ENCODE measurements at regions not wholly inside any gene's neighbourhood (a gene's known extent, or its start where the extent isn't known, plus 50 kb on each side); places are given as distances from the start of the nearest gene placed in this dataset.

- H3K4me3 ChIP-seq (ENCODE audit: control insufficient read depth, low read depth, low read length), result peak overlapping the region; percentile 26
- no peak for TF ChIP-seq CTCF (conservative IDR thresholded peaks at IDR 0.05; ENCODE audit: control insufficient read depth, insufficient read depth, low read depth, low read length)
- no peak for DNase-seq (ENCODE audit: low read depth)
Measured at GRCh38 chr2:187003038-187003554, 154.1 kb upstream of the ZSWIM2 start.

- H3K4me3 ChIP-seq (ENCODE audit: control insufficient read depth, low read depth, low read length), result no peak overlapping the region
- TF ChIP-seq CTCF (conservative IDR thresholded peaks at IDR 0.05; ENCODE audit: control insufficient read depth, insufficient read depth, low read depth, low read length), result no peak
- no peak for DNase-seq (ENCODE audit: low read depth)
Measured at GRCh38 chr2:187002242-187002641, 153.3 kb upstream of the ZSWIM2 start.

GRCh38 chr2:187001248-187001647 is 152.3 kb upstream of the ZSWIM2 start:
- H3K4me3 ChIP-seq (ENCODE audit: control insufficient read depth, low read depth, low read length), result no peak overlapping the region
- no peak for TF ChIP-seq CTCF (conservative IDR thresholded peaks at IDR 0.05; ENCODE audit: control insufficient read depth, insufficient read depth, low read depth, low read length)
- no peak for DNase-seq (ENCODE audit: low read depth)

- H3K4me3 ChIP-seq (ENCODE audit: control insufficient read depth, low read depth, low read length), result no peak overlapping the region
- TF ChIP-seq CTCF (conservative IDR thresholded peaks at IDR 0.05; ENCODE audit: control insufficient read depth, insufficient read depth, low read depth, low read length), result no peak
- DNase-seq (ENCODE audit: low read depth), result peak; percentile 80
Measured at GRCh38 chr2:186995092-186995491, 146.1 kb upstream of the ZSWIM2 start.

- H3K4me3 ChIP-seq (ENCODE audit: control insufficient read depth, low read depth, low read length), result no peak overlapping the region
- no peak for DNase-seq (ENCODE audit: low read depth)
- TF ChIP-seq CTCF (conservative IDR thresholded peaks at IDR 0.05; ENCODE audit: control insufficient read depth, insufficient read depth, low read depth, low read length), result no peak
Measured at GRCh38 chr2:186992597-186992996, 143.6 kb upstream of the ZSWIM2 start.

- DNase-seq (ENCODE audit: low read depth), result no peak
- TF ChIP-seq CTCF (conservative IDR thresholded peaks at IDR 0.05; ENCODE audit: control insufficient read depth, insufficient read depth, low read depth, low read length), result no peak
- H3K4me3 ChIP-seq (ENCODE audit: control insufficient read depth, low read depth, low read length), result no peak overlapping the region
Measured at GRCh38 chr2:186991766-186992417, 142.9 kb upstream of the ZSWIM2 start.
